NCI-H1930 (cell line): ENCODE measurements at regions not wholly inside any gene's neighbourhood (a gene's known extent, or its start where the extent isn't known, plus 50 kb on each side); places are given as distances from the start of the nearest gene placed in this dataset.
A peak's percentile ranks its signal among the peaks of the same experiment; 100 is the strongest.
"Not testable (repeated sequence)": the region's sequence is repeated elsewhere in the genome, so short reads cannot be mapped to it uniquely, and the experiment has no call there.

Experiments used
- DNase-seq, 2 experiments: peaks; one replicate each; lab custom pipeline; 2025; lab: John Stamatoyannopoulos, UW

- no peak for DNase-seq
Observed at GRCh38 chr5:30479104-30479503, 714.4 kb upstream of the CDH6 start.

GRCh38 chr5:30475429-30475828 lies 718.1 kb upstream of the CDH6 start:
- DNase-seq: no peak

GRCh38 chr5:30469691-30470090 lies 723.8 kb upstream of the CDH6 start:
- no peak for DNase-seq

GRCh38 chr5:30458681-30459080 lies 734.8 kb upstream of the CDH6 start:
- no peak for DNase-seq

DNA sequence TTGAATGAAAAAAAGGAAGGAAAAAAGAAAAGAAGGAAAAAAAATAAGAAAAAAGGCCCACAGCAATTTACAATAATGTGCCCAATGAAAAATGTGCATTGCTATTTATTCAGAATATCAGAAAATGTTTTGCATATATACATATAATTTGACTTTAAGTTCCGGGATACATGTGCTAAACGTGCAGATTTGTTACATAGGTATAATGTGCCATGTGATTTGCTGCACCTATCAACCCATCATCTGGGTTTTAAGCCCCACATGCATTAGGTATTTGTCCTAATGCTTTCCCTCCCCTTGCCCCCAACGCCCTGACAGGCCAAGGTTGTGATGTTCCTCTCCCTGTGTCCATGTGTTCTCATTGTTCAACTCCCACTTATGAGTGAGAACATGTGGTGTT lies 738.0 kb upstream of the CDH6 start:
- DNase-seq: not testable (repeated sequence)

DNA sequence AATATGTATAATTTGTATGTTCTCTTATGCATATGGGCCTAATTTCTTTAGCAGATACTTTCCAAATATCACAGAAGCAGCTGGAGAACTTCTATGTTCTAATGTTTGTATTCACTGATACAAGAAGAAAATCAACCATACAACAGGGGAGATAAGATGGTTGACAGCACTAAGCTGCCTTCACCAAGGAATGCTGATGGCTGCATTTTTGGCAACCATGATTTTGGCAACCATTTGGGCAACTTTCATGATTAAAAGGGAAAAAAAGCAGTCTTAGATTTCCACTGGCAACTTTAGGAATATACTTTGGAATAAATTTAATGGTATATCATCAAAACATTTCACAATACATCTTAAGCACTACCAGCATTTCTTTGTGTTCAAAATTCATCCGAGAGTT lies 740.3 kb upstream of the CDH6 start:
- DNase-seq: no peak

GRCh38 chr5:30450153-30450552 lies 743.3 kb upstream of the CDH6 start:
- DNase-seq: no peak

DNA sequence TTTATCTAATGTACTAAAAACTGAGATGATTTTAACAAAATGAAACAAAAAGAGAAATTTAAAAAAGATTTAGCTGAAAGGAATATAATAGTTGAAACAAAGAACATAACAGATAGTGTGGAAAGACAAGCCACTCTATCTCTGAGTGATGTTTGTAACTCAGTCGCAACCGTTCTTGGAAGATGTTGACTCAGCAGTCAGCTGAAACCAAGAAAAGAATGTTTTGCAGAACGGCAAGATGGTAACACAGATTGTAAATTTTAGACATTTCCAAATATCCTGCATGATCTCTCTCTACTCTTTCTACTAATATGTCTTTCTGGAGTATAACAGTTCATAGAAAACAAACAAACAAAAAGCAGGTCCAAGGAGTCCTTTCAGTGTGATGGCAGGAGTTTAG lies 746.1 kb upstream of the CDH6 start:
- DNase-seq: no peak

GRCh38 chr5:30446456-30446855 lies 747.0 kb upstream of the CDH6 start:
- no peak for DNase-seq

- DNase-seq: no peak
Observed at GRCh38 chr5:30438785-30439184, 754.7 kb upstream of the CDH6 start.

DNA sequence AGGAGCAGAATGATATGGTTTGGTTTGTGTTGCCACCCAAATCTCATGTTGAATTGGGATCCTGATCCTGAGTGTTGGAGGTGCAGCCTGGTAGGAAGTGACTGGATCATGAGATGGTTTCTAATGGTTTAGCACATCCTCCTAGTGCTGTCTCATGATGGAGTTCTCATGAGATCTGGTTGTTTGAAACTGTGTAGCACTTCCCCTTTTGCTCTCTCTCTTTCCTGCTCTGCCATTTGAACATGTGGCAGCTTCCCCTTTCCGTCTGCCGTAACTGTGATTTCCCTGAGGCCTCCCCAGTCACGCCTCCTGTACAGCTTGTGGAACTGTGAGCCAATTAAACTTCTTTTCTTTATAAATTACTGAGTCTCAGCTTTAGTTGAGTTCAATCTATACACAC lies 756.8 kb upstream of the CDH6 start:
- DNase-seq: no peak

DNA sequence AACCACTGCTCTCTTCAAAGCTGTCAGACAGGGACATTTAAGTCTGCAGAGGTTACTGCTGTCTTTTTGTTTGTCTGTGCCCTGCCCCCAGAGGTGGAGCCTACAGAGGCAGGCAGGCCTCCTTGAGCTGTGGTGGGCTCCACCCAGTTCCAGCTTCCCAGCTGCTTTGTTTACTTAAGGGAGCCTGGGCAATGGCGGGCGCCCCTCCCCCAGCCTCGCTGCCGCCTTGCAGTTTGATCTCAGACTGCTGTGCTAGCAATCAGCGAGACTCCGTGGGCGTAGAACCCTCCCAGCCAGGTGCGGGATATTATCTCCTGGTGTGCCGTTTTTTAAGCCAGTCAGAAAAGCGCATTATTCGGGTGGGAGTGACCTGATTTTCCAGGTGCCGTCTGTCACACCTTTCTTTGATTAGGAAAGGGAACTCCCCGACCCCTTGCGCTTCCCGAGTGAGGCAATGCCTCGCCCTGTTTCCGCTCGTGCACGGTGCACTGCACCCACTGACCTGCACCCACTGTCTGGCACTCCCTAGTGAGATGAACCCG lies 764.5 kb upstream of the CDH6 start:
- not testable (repeated sequence) for DNase-seq

DNA sequence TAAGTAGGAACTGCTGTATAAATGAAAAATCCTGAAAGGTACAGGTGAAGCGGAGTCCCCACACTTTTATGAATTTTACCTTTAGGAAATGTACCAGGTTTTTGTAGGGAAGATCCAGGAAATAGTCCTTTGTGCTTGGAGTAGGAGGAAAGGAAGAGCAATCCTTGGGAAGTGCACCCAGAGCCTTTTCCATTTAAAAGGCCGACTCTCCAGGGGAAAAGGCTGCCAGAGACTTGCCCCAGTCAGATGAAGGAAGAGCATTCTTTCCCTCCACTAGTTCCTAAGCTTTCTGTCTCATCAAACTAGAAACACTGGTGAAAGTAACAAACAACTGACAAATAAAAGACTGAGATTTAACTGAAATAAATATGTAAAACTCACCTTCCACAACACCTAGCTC lies 779.4 kb upstream of the CDH6 start:
- DNase-seq: no peak

DNA sequence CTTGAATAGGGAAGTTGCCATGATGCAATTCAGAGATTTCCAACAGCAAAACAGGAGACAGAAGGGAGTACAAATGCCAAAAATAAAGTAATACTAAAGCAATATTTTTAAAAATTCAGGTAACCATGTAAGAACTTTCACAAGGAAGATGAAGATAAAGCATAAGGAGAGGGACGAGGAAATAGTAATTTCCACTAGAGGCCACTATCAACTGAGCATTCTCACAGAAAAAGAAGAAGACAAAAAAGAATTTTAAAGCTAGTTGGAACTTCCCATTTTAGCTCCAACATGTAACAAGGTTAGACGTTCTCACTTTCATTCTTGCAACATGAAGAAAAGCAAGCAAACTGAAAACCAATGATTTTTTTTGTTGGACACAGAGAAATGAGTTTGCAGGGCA lies 779.9 kb upstream of the CDH6 start:
- DNase-seq: no peak

GRCh38 chr5:30405821-30406220 lies 787.7 kb upstream of the CDH6 start:
- DNase-seq: no peak

DNA sequence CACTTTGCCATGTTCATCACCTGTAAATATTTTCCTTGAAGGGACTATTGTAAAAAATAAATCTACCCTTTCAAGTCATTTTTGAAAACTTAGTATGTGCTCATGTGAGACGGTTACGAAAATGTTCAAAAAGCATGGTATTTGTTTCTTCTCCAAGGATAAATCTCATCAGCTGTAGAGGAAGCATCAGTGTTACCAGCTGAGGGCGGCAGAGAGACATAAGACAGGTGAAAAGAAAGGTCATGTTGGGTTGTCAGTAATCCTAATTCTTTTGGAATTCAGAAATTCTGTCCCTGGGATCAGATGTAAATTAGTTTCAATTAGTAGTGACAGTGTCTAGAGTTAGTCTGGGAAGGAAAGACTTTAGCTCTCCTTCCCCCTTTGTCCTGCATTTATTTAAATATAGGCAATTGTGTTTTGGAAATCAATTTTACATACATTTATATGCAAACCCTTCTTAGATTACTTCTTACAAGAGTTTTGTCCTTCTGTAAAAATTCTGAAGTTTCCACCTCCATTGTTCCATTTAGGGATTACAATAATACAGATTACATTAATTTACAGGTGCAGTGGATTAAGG lies 791.9 kb upstream of the CDH6 start:
- peak; percentile 16 to 21 for DNase-seq

DNA sequence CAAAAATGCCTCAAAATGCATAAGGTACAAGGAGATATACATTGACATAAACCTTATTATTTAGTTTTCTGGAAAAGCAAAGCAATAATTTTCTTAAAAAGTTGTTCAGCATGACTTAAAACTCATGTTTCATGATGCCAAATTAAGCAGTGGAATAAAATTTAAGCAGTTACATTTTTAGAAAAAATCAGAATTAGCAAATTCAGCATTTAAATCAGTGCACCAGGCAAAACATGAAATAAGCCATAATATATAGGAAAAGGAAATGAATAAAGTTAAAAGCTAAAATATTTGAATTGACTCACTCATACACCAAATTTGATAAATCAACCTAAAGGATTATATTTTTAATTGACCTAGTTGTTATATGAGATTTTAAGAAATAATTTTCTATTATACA lies 795.1 kb upstream of the CDH6 start:
- no peak for DNase-seq

- no peak for DNase-seq
Observed at GRCh38 chr5:30392897-30393296, 800.6 kb upstream of the CDH6 start.

- DNase-seq: no peak
Observed at GRCh38 chr5:30390095-30390494, 803.4 kb upstream of the CDH6 start.

DNA sequence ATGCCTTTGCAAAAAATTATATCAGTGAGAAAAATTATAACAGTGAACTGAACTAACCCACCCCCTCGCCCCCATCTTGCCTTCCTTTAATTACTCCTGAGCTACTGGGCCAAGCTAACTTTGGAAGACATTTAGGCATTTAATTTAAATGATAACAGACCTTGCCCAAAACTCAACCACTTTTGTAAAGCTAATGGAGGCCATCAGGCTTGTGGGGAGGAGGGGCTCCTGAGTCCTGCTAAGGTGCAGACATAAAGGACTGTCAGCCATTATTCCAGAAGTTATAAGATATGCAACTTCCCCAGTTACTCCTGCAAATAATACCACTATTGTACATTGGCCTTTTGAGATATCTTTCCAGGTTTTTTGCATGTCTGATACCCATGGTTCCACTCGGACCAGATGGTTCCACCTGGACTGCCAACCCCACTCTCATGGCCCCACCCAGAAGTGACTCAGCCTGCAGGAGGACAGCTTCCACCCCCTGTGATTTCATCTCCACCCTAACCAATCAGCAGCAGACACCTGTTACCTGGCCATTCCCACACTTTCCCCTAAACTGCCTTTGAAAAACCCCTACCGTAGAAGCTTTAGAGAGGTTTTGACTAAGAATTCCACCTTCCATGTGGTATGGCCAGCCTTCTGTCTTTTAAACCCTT lies 805.4 kb upstream of the CDH6 start:
- no peak for DNase-seq

DNA sequence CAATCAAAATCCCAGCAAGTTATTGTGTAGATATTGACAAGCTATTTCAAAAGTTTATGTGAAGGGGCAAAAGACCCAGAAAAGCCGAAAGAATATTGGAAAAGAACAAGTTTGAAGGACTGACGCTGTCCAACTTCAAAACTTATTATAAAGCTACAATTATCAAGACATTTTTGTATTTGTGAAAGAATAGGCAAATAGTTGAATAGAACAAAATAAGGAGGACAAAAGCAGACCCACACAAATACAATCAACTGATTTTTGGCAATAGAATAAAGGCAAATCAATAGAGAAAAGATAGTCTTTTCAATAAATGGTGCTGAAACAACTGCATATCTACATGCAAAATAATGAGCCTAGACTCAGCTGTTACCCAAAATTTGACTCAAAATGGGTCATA lies 807.7 kb upstream of the CDH6 start:
- no peak for DNase-seq

- no peak for DNase-seq
Observed at GRCh38 chr5:30384171-30384570, 809.3 kb upstream of the CDH6 start.

DNA sequence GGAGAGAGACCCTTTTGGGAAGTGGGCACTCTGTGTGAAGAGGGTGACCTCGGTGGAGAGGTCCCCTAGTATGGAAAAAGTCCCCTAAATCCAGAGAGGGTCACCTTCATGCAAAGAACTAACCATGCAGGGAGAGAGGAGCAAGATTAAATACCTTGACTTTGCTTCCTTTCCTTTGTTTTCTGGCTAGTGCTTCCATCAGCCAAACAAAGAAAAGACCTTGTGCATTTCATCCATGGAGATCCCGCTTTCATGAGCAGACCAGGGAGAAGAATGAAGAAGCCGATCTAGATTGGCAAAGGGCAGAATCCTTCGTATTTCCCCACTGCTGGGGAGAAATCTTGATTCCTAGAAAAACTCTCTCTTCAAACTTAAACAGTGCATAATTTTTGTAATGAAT lies 813.3 kb upstream of the CDH6 start:
- no peak for DNase-seq

GRCh38 chr5:30376848-30377247 lies 816.6 kb upstream of the CDH6 start:
- DNase-seq: no peak
